ENCODE measurements at regions not wholly inside any gene's neighbourhood (a gene's known extent, or its start where the extent isn't known, plus 50 kb on each side); places are given as distances from the start of the nearest gene placed in this dataset.

DNA sequence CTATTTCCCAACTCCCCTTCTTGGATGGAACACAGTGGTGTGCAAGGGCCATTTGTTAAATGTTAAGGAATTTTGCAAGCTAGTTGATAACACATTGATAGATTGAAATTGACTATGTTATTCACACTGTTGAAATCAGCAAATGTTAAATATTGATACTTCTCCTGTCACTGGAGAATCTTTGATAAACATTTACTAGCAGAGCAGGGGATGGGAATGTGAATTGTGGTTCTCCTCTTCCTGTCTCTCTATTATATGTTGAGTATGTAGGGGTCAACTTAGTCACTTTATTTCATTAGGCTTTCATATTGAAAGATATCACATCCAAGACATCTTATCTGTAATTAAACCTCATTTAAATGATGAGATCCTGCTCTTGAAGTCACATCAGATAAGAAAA, 533.9 kb downstream of the TLR4 start:
- Histone ChIP-seq H3K4me2 (ENCODE audit: low read length) (no peak overlapping the region), H3K9ac (ENCODE audit: low read length) (no peak overlapping the region), H3K79me2 (ENCODE audit: insufficient read depth, low read length) (no peaks in the 10 kb centered on the region), H3K36me3 (ENCODE audit: insufficient read depth, low read length) (no peaks in the 10 kb centered on the region), H3K27me3 (ENCODE audit: insufficient read depth, low read length) (no peaks in the 10 kb centered on the region), H3F3A (ENCODE audit: insufficient read depth, low read length) (no peaks in the 10 kb centered on the region), H3K9me2 (ENCODE audit: low read depth, low read length) (no peaks in the 10 kb centered on the region), H3K9me3 (ENCODE audit: low read length) (no peaks in the 10 kb centered on the region), H2AFZ (ENCODE audit: low read length) (no peak overlapping the region), H4K20me1 (ENCODE audit: insufficient read depth, low read length) (no peaks in the 10 kb centered on the region), H3K27ac (ENCODE audit: low read depth, low read length, poor library complexity, severe bottlenecking) (no peak overlapping the region), H3K4me1 (ENCODE audit: insufficient read depth, low read length, severe bottlenecking) (no peaks in the 10 kb centered on the region), H3K4me3 (ENCODE audit: low read depth, low read length, poor library complexity, severe bottlenecking) (no peak overlapping the region)
- TF ChIP-seq EZH2 (IDR thresholded peaks at IDR 0.05; ENCODE audit: borderline replicate concordance, low read length) = no peak

DNA sequence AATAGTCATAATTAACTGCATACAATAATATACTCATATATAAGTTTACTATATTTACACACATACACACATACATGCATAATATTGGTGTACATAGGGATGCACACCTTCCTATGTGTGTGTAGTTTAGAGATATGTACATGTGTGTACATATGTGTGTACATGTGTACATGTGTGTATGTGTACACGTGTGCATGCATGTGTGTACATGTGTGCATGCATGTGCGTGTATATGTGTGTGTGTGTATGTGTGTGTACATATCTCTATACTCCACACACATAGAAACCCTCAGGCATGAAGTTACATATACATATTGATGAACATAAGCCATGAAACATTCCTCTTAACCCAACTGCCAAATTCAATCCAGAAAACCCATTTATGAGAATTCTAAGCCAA, 547.8 kb downstream of the TLR4 start:
- no peaks in the 10 kb centered on the region for H3K9me2 ChIP-seq (ENCODE audit: low read depth, low read length)
- no peak for TF ChIP-seq EZH2 (IDR thresholded peaks at IDR 0.05; ENCODE audit: borderline replicate concordance, low read length)
- TF ChIP-seq, protein P1, sequence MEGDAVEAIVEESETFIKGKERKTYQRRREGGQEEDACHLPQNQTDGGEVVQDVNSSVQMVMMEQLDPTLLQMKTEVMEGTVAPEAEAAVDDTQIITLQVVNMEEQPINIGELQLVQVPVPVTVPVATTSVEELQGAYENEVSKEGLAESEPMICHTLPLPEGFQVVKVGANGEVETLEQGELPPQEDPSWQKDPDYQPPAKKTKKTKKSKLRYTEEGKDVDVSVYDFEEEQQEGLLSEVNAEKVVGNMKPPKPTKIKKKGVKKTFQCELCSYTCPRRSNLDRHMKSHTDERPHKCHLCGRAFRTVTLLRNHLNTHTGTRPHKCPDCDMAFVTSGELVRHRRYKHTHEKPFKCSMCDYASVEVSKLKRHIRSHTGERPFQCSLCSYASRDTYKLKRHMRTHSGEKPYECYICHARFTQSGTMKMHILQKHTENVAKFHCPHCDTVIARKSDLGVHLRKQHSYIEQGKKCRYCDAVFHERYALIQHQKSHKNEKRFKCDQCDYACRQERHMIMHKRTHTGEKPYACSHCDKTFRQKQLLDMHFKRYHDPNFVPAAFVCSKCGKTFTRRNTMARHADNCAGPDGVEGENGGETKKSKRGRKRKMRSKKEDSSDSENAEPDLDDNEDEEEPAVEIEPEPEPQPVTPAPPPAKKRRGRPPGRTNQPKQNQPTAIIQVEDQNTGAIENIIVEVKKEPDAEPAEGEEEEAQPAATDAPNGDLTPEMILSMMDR (IDR thresholded peaks at IDR 0.05; ENCODE audit: low read length) = no peak
- H3K79me2 ChIP-seq (ENCODE audit: insufficient read depth, low read length) = no peaks in the 10 kb centered on the region
- H4K20me1 ChIP-seq (ENCODE audit: insufficient read depth, low read length) = no peaks in the 10 kb centered on the region
- no peaks in the 10 kb centered on the region for H3K4me1 ChIP-seq (ENCODE audit: insufficient read depth, low read length, severe bottlenecking)
- no peaks in the 10 kb centered on the region for H3K36me3 ChIP-seq (ENCODE audit: insufficient read depth, low read length)
- no peaks in the 10 kb centered on the region for H3K27me3 ChIP-seq (ENCODE audit: insufficient read depth, low read length)
- no peak overlapping the region for H3K4me3 ChIP-seq (ENCODE audit: low read depth, low read length, poor library complexity, severe bottlenecking)
- no peaks in the 10 kb centered on the region for H3F3A ChIP-seq (ENCODE audit: insufficient read depth, low read length)
- no peaks in the 10 kb centered on the region for H3K9me3 ChIP-seq (ENCODE audit: low read length)
- no peak overlapping the region for H3K4me2 ChIP-seq (ENCODE audit: low read length)
- H3K27ac ChIP-seq (ENCODE audit: low read depth, low read length, poor library complexity, severe bottlenecking) = no peak overlapping the region
- no peak overlapping the region for H2AFZ ChIP-seq (ENCODE audit: low read length)
- H3K9ac ChIP-seq (ENCODE audit: low read length) = no peak overlapping the region

DNA sequence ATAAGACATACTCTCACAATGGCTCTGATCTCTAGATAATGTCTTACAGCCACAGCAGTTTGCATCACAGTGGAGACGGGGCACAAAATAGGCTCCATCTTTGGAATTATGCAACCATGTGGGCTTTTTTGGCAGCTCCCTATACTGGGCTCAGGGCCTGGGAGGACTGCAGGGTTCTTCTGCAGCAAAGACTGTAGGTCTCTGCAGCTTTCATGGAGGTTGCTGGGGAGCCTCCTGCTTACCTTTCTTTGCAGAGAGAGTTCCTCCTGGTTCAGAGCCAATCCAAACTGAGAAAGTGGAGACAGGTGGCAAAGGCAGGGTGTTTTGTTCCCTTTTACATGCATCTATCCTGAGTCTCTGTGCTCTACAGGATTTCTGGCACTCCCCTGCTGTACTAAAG, 558.0 kb downstream of the TLR4 start:
- H2AFZ ChIP-seq (ENCODE audit: low read length) = no peak overlapping the region
- H3K4me1 ChIP-seq (ENCODE audit: insufficient read depth, low read length, severe bottlenecking) = no peaks in the 10 kb centered on the region
- H3K4me2 ChIP-seq (ENCODE audit: low read length) = no peak overlapping the region
- H3F3A ChIP-seq (ENCODE audit: insufficient read depth, low read length) = no peaks in the 10 kb centered on the region
- H3K27me3 ChIP-seq (ENCODE audit: insufficient read depth, low read length) = no peaks in the 10 kb centered on the region
- no peaks in the 10 kb centered on the region for H3K9me3 ChIP-seq (ENCODE audit: low read length)
- H3K27ac ChIP-seq (ENCODE audit: low read depth, low read length, poor library complexity, severe bottlenecking) = no peak overlapping the region
- no peaks in the 10 kb centered on the region for H3K79me2 ChIP-seq (ENCODE audit: insufficient read depth, low read length)
- no peaks in the 10 kb centered on the region for H3K9me2 ChIP-seq (ENCODE audit: low read depth, low read length)
- no peak overlapping the region for H3K4me3 ChIP-seq (ENCODE audit: low read depth, low read length, poor library complexity, severe bottlenecking)
- TF ChIP-seq EZH2 (IDR thresholded peaks at IDR 0.05; ENCODE audit: borderline replicate concordance, low read length) = no peak
- TF ChIP-seq, protein P1 (IDR thresholded peaks at IDR 0.05; ENCODE audit: low read length) = no peak
- no peaks in the 10 kb centered on the region for H3K36me3 ChIP-seq (ENCODE audit: insufficient read depth, low read length)
- H4K20me1 ChIP-seq (ENCODE audit: insufficient read depth, low read length) = no peaks in the 10 kb centered on the region
- H3K9ac ChIP-seq (ENCODE audit: low read length) = no peak overlapping the region

DNA sequence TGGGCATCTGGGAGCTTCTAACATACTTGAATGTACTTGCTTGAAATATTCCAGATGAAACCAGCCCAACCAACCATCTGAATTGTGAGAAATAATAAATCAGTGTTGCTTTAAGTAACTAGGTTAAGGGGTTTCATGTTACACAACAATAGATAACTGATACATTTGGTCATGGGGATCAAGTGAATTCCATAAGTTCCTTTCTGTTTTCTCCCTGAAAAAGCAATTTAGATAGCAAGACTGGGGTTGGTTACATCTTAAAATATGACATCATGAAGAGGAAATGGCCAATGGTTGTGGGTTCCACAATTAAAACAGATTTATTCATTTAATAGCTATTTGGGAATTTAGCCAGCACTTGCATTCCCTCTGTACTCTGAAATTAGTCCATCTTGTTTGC, 559.7 kb downstream of the TLR4 start:
- no peaks in the 10 kb centered on the region for H3K79me2 ChIP-seq (ENCODE audit: insufficient read depth, low read length)
- no peaks in the 10 kb centered on the region for H4K20me1 ChIP-seq (ENCODE audit: insufficient read depth, low read length)
- TF ChIP-seq EZH2 (IDR thresholded peaks at IDR 0.05; ENCODE audit: borderline replicate concordance, low read length) = no peak
- TF ChIP-seq, protein P1 (IDR thresholded peaks at IDR 0.05; ENCODE audit: low read length) = no peak

More for the DNA sequence above, 559.7 kb downstream of the TLR4 start:
- no peak overlapping the region for H3K4me3 ChIP-seq (ENCODE audit: low read depth, low read length, poor library complexity, severe bottlenecking)
- no peaks in the 10 kb centered on the region for H3K27me3 ChIP-seq (ENCODE audit: insufficient read depth, low read length)
- H3K27ac ChIP-seq (ENCODE audit: low read depth, low read length, poor library complexity, severe bottlenecking) = no peak overlapping the region
- H3K9ac ChIP-seq (ENCODE audit: low read length) = no peak overlapping the region
- H3K4me2 ChIP-seq (ENCODE audit: low read length) = no peak overlapping the region
- H2AFZ ChIP-seq (ENCODE audit: low read length) = no peak overlapping the region
- no peaks in the 10 kb centered on the region for H3K9me3 ChIP-seq (ENCODE audit: low read length)
- H3K9me2 ChIP-seq (ENCODE audit: low read depth, low read length) = no peaks in the 10 kb centered on the region
- no peaks in the 10 kb centered on the region for H3F3A ChIP-seq (ENCODE audit: insufficient read depth, low read length)
- H3K4me1 ChIP-seq (ENCODE audit: insufficient read depth, low read length, severe bottlenecking) = no peaks in the 10 kb centered on the region
- H3K36me3 ChIP-seq (ENCODE audit: insufficient read depth, low read length) = no peaks in the 10 kb centered on the region

Data from OCI-LY1 (cell line).